Astrocyte of the cerebellum (primary cell): ENCODE measurements at regions not wholly inside any gene's neighbourhood (a gene's known extent, or its start where the extent isn't known, plus 50 kb on each side); places are given as distances from the start of the nearest gene placed in this dataset.

Experiments
- DNase-seq: peaks from one replicate; pipeline ENCODE4 v3.0.0-alpha.2; 2011; ENCODE audit warnings: low read depth
- H3K4me3 ChIP-seq: 2 replicates; pipeline ENCODE4 v1.5.1; 2011; ENCODE audit warnings: mild to moderate bottlenecking, low read depth, low read length, moderate library complexity
- in situ Hi-C: cut with HindIII; loops from 2 replicates; pipeline ENCODE4 v1.10.0; 2017; ENCODE audit warnings: low sequenced_read_pairs
- TF ChIP-seq, protein P1 (sequence below): IDR thresholded peaks from 2 replicates; pipeline ENCODE4 v1.5.1; 2012; ENCODE audit warnings: low read length, low read depth, moderate library complexity, mild to moderate bottlenecking; ENCODE audit errors: missing control alignments

DNA sequence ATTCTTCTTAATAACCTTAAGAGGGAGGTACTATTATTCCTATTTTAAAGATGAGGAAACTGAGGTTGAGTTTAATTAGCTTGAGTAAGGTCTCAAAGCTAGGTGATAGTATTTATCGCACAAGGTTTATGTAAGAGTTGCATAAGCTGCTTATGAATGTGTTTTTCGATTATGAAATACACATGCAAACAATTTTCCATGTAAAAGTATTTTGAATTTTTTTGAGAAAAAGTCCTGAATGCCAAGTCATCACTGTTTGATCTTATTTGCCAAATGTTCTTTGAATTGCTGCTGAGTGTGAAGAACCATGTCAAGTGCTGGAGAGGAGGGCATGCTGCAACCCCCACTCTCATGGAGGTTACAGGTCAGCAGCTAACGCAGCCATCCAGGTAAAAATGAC, 174.4 kb downstream of the CARTPT start:
- DNase-seq, result no peak
- in situ Hi-C loops, result no loop called here
- TF ChIP-seq, protein P1, sequence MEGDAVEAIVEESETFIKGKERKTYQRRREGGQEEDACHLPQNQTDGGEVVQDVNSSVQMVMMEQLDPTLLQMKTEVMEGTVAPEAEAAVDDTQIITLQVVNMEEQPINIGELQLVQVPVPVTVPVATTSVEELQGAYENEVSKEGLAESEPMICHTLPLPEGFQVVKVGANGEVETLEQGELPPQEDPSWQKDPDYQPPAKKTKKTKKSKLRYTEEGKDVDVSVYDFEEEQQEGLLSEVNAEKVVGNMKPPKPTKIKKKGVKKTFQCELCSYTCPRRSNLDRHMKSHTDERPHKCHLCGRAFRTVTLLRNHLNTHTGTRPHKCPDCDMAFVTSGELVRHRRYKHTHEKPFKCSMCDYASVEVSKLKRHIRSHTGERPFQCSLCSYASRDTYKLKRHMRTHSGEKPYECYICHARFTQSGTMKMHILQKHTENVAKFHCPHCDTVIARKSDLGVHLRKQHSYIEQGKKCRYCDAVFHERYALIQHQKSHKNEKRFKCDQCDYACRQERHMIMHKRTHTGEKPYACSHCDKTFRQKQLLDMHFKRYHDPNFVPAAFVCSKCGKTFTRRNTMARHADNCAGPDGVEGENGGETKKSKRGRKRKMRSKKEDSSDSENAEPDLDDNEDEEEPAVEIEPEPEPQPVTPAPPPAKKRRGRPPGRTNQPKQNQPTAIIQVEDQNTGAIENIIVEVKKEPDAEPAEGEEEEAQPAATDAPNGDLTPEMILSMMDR, result no peak
- no peak overlapping the region for H3K4me3 ChIP-seq

DNA sequence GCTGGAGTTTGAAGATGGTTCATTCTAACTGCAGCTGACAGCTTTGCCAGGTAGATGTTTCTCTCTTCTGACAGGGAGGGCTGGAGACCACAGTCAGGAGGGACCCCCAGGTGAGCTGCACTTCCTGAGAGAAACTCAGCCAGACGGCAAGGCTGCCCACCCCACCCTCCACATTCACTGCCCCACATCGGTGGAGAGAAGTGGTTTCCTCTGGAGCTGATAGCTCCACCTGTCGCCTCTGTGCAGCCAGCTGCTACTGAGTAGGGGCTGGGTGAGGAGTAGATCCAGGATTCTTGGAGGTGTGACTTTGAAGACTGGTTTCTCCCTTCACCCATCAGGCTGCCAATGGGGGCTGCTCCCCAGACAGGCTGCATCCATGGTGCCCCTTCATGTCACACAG, 175.0 kb downstream of the CARTPT start:
- in situ Hi-C loops, result no loop called here

DNA sequence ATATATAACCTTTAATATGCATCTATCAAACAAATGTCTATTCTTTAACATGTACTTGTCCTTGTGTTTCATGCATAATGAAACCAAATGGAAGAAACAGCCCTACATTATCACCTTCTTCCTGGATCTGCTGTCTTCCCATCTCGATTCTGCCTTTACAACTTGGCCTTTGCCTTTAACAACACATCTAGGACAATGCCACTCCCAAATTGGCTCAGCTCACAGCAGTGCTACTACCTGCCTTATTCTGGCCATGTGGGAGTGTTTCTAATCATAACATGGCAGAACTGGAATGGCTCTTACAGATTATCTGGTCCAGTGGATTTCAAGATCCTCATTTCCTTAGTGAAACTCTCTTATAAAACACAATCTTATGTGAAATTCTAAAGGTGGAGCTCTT, 176.5 kb downstream of the CARTPT start:
- no peak overlapping the region for H3K4me3 ChIP-seq
- DNase-seq, result no peak
- TF ChIP-seq, protein P1, result no peak
- in situ Hi-C loops, result no loop called here

More for the DNA sequence above, 175.0 kb downstream of the CARTPT start:
- no peak overlapping the region for H3K4me3 ChIP-seq
- TF ChIP-seq, protein P1, result no peak
- no peak for DNase-seq

DNA sequence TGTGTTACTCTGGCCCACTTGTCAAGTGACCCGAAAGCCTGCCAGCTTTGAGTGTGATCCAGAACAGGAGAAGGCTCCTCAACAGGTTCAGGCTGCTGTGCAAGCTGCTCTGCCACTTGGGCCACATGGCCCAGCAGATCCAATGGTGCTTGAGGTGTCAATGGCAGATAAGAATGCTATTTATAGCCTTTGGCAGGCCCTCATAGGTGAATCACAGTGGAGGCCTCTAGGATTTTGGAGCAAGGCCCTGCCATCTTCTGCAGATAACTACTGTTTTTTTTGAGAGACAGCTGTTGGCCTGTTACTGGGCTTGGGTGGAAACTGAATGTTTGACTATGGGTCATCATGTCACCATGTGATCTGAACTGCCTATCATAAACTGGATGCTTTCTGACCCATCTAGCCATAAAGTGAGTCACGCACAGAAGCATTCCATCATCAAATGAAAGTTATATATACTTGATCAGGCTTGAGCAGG, 180.8 kb downstream of the CARTPT start:
- DNase-seq, result no peak
- H3K4me3 ChIP-seq, result no peak overlapping the region
- in situ Hi-C loops, result no loop called here
- TF ChIP-seq, protein P1, result no peak

DNA sequence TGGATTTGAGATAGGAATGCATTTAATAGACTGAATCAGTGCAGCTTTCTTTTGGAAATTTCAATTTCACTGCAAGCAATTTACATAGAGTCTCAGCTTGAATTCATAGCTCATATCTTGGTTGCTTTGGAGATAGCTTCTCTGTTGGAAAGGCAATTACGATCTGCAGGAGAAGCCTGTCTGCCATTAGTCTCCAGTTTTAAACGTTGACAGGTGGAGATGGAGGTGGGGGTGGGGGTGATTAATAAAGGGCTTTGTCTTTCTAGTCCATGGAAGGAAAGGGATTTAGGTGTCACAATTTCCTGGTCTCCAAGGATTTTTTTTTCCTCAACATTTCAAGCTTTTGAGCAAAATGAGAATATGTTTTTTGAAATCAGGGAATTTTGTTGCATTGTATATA, 184.7 kb downstream of the CARTPT start:
- TF ChIP-seq, protein P1, result no peak
- in situ Hi-C loops, result no loop called here
- DNase-seq, result no peak
- H3K4me3 ChIP-seq, result no peak overlapping the region

DNA sequence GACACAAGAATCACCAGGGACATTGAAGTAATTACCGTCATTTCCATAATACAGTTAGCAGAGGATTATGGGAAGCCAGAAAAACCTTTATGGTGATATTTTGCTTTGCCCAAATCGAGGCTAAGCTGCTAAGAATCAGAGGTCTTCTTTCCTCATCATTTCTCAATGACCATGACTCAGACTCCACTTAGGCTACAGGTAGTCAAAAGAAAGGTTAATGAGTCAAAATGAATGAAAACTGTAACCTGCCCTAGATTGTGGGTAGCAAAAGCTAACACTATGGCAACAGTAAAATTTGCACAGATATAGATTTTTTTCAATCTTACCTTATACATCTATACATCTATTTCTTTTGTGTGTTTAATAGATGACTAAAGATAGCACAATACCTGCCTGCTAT, 185.8 kb downstream of the CARTPT start:
- in situ Hi-C loops, result no loop called here

More for the DNA sequence above, 185.8 kb downstream of the CARTPT start:
- TF ChIP-seq, protein P1, result no peak
- H3K4me3 ChIP-seq, result no peak overlapping the region
- DNase-seq, result no peak
